ENCODE measurements at regions not wholly inside any gene's neighbourhood (a gene's known extent, or its start where the extent isn't known, plus 50 kb on each side); places are given as distances from the start of the nearest gene placed in this dataset.

DNA sequence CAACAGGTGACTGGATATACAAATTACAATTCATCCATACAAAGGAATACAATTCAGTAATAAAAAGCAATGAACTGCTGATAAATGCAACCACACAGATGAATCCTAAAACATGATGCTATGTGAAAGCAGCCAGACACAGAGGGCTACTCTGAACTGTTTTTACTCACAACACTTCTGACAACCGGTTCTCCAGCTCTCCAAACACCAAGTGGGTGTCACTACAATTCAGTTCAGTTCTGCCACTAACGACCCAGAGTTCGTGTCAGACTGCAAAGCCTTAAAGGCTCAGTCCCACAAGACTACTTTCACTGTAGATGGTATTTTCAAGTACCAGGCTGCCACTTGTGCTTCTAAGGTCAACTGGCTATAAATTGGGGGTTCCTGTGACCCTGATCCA lies 119.4 kb downstream of the SLC16A1 start:
- no TSS peak for BruUV-seq (replicated peaks)
- H3K4me3 ChIP-seq (ENCODE audit: insufficient read depth, low read depth, low read length) = no peak overlapping the region
- no peak overlapping the region for H3K56ac ChIP-seq (ENCODE audit: extremely low read depth, insufficient read depth, low read length)
- DNase-seq (no peak), ATAC-seq (ENCODE audit: low read depth) (peak; percentile 60)
- no peak overlapping the region for H4K5ac ChIP-seq (ENCODE audit: low read depth, low read length)
- H2BK20ac ChIP-seq (ENCODE audit: low read depth, low read length) = no peak overlapping the region
- H2AFZ ChIP-seq (replicated peaks; ENCODE audit: low read length, poor library complexity) = peak overlapping the region; percentile 68
- ChIA-PET POLR2A (ENCODE audit: unreplicated experiment) (no interaction called here), CTCF (no interaction called here)
- dilution Hi-C loops (cut with HindIII; ENCODE audit: low sequenced_read_pairs, unreplicated experiment) (no loop called here), intact Hi-C loops (cut with micrococcal nuclease) (no loop called here), in situ Hi-C loops (cut with MboI; ENCODE audit: low sequenced_read_pairs) (no loop called here)
- peaks cover 4% of the 10 kb centered on the region for H3K27me3 ChIP-seq (ENCODE audit: control insufficient read depth, insufficient read depth, low read length)
- no peak overlapping the region for H3K4ac ChIP-seq (ENCODE audit: low read depth, low read length)
- H4K91ac ChIP-seq (ENCODE audit: insufficient read depth, low read depth, low read length) = no peak overlapping the region
- H2BK5ac ChIP-seq (ENCODE audit: low read depth, low read length, poor library complexity, severe bottlenecking) = no peak overlapping the region
- H4K8ac ChIP-seq (ENCODE audit: low read depth in 2 of 2, low read length in 2 of 2) = no peak overlapping the region
- H3K4me2 ChIP-seq (ENCODE audit: low read depth, low read length) = no peak overlapping the region
- H2AK5ac ChIP-seq (ENCODE audit: low read depth, low read length) = no peak overlapping the region
- no peak overlapping the region for H3K27ac ChIP-seq (ENCODE audit: insufficient read depth, low read length)
- TF ChIP-seq RAD21 (IDR thresholded peaks at IDR 0.05; ENCODE audit: low read length) (no peak), MAZ (IDR thresholded peaks at IDR 0.05; ENCODE audit: borderline replicate concordance, low read depth, low read length) (no peak), CTCF (conservative IDR thresholded peaks at IDR 0.05; ENCODE audit: low read depth, low read length) (no peak), CEBPB (IDR thresholded peaks at IDR 0.05; ENCODE audit: low read depth, low read length) (no peak), MXI1 (IDR thresholded peaks at IDR 0.05; ENCODE audit: borderline replicate concordance, low read depth, low read length) (no peak), FOS (IDR thresholded peaks at IDR 0.05; ENCODE audit: low read depth, low read length) (no peak), POLR2A (IDR thresholded peaks at IDR 0.05; ENCODE audit: low read depth, low read length) (no peak), USF2 (IDR thresholded peaks at IDR 0.05; ENCODE audit: low read depth, low read length) (no peak), NFE2L2 (IDR thresholded peaks at IDR 0.05; ENCODE audit: low read depth, low read length) (no peak), CHD1 (IDR thresholded peaks at IDR 0.05; ENCODE audit: low read depth, low read length) (no peak), BHLHE40 (IDR thresholded peaks at IDR 0.05; ENCODE audit: low read depth, low read length) (no peak), MAFK (IDR thresholded peaks at IDR 0.05; ENCODE audit: low read depth, low read length) (no peak), RFX5 (IDR thresholded peaks at IDR 0.05; ENCODE audit: low read depth, low read length) (no peak)
- TF ChIP-seq, protein P1, sequence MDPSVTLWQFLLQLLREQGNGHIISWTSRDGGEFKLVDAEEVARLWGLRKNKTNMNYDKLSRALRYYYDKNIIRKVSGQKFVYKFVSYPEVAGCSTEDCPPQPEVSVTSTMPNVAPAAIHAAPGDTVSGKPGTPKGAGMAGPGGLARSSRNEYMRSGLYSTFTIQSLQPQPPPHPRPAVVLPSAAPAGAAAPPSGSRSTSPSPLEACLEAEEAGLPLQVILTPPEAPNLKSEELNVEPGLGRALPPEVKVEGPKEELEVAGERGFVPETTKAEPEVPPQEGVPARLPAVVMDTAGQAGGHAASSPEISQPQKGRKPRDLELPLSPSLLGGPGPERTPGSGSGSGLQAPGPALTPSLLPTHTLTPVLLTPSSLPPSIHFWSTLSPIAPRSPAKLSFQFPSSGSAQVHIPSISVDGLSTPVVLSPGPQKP (IDR thresholded peaks at IDR 0.05; ENCODE audit: borderline replicate concordance, low read depth, low read length) = no peak
- H3K23ac ChIP-seq (ENCODE audit: low read depth, low read length) = peak overlapping the region; percentile 42; the same call in 1 of the 2 replicates
- 0 out of 2 replicates have a peak overlapping the region, but pooled peaks have one; percentile 14 for H3K14ac ChIP-seq (replicated peaks; ENCODE audit: low read depth, low read length)
- no peak overlapping the region for H2BK15ac ChIP-seq (ENCODE audit: low read depth, low read length)
- no peaks in the 10 kb centered on the region for H3K79me1 ChIP-seq (ENCODE audit: low read depth in 1 of 2, low read length in 2 of 2)
- H3K9ac ChIP-seq (ENCODE audit: low read depth, low read length) = no peak overlapping the region
- H3K4me1 ChIP-seq (ENCODE audit: control insufficient read depth, insufficient read depth, low read length) = peaks cover 3% of the 10 kb centered on the region
- H4K20me1 ChIP-seq (ENCODE audit: insufficient read depth, low read length) = no peaks in the 10 kb centered on the region
- H3K36me3 ChIP-seq (ENCODE audit: control insufficient read depth, insufficient read depth, low read length) = no peaks in the 10 kb centered on the region
- WGBS, 2 experiments (ENCODE audit: extremely low coverage in 2 of 2, insufficient read length in 1 of 2) = no CpG with 5 or more reads among the region's 3 CpGs
- no peak overlapping the region for H2BK120ac ChIP-seq (ENCODE audit: low read depth, low read length)
- peak overlapping the region; percentile 23 for H2AK9ac ChIP-seq (replicated peaks; ENCODE audit: low read depth, low read length, poor library complexity)
- no peak overlapping the region for H3K18ac ChIP-seq (ENCODE audit: low read depth, low read length)
- H3K9me3 ChIP-seq (ENCODE audit: control insufficient read depth, insufficient read depth, low read length) = no peaks in the 10 kb centered on the region
- H3K9me1 ChIP-seq (ENCODE audit: insufficient read depth, low read length) = 0 out of 2 replicates have a peak, but pooled peaks cover 6% of the 10 kb centered on the region

Measured in IMR-90 (cell line).